SK-N-SH treated with all-trans-retinoic acid at 6 μM for 48 hours (cell line): ENCODE measurements at regions not wholly inside any gene's neighbourhood (a gene's known extent, or its start where the extent isn't known, plus 50 kb on each side); places are given as distances from the start of the nearest gene placed in this dataset.

ENCODE experiments used
- ATAC-seq: fragments of 200-7000 bp; cut with Tn5 transposase; 3 replicates; pipeline ENCODE4 v1.9.1; 2020; ENCODE audit warnings: mild to moderate bottlenecking, moderate library complexity
- ARNTL ChIP-seq: fragments of 450-650 bp; formaldehyde crosslinking; IDR thresholded peaks from 2 replicates; pipeline ENCODE4 v1.5.0; 2020; ENCODE audit warnings: low read depth, mild to moderate bottlenecking, moderate library complexity, borderline replicate concordance
- BACH2 ChIP-seq: fragments of 250-450 bp; sonication (Bioruptor Pico); IDR thresholded peaks from 2 replicates; pipeline ENCODE4 v1.9.0; 2021; ENCODE audit warnings: mild to moderate bottlenecking, borderline replicate concordance
- CREB5 ChIP-seq: fragments of 250-450 bp; sonication (Bioruptor Pico); IDR thresholded peaks from 2 replicates; pipeline ENCODE4 v1.5.1; 2020; ENCODE audit warnings: low read depth, mild to moderate bottlenecking, moderate library complexity
- CSRNP3 ChIP-seq: fragments of 250-450 bp; sonication (Bioruptor Pico); IDR thresholded peaks from 2 replicates; pipeline ENCODE4 v1.5.1; 2021; ENCODE audit warnings: mild to moderate bottlenecking, moderate library complexity
- ESRRG ChIP-seq: fragments of 250-450 bp; sonication (Bioruptor Pico); IDR thresholded peaks from 2 replicates; pipeline ENCODE4 v1.6.1; 2021; ENCODE audit warnings: mild to moderate bottlenecking
- GLIS3 ChIP-seq: fragments of 250-450 bp; sonication (Bioruptor Pico); IDR thresholded peaks from 2 replicates; pipeline ENCODE4 v1.5.0; 2020; ENCODE audit warnings: mild to moderate bottlenecking, moderate library complexity
- ISL1 ChIP-seq: fragments of 250-450 bp; sonication (Bioruptor Pico); IDR thresholded peaks from 2 replicates; pipeline ENCODE4 v2.1.2; 2022; ENCODE audit warnings: mild to moderate bottlenecking, moderate library complexity
- OSR1 ChIP-seq: fragments of 250-450 bp; sonication (Bioruptor Pico); IDR thresholded peaks from 2 replicates; pipeline ENCODE4 v1.8.0; 2022; ENCODE audit warnings: moderate library complexity, mild to moderate bottlenecking, inconsistent platforms
- PATZ1 ChIP-seq: fragments of 250-450 bp; sonication (Bioruptor Pico); IDR thresholded peaks from 2 replicates; pipeline ENCODE4 v1.8.0; 2020; ENCODE audit warnings: mild to moderate bottlenecking, moderate library complexity, borderline replicate concordance
- POU6F1 ChIP-seq: fragments of 250-450 bp; sonication (Bioruptor Pico); IDR thresholded peaks from 2 replicates; pipeline ENCODE4 v1.8.0; 2021; ENCODE audit warnings: low read depth, mild to moderate bottlenecking, moderate library complexity, borderline replicate concordance
- PPARA ChIP-seq: fragments of 250-450 bp; sonication (Bioruptor Pico); IDR thresholded peaks from 2 replicates; pipeline ENCODE4 v1.5.0; 2020; ENCODE audit warnings: mild to moderate bottlenecking, borderline replicate concordance
- RARB ChIP-seq: fragments of 250-450 bp; sonication (Bioruptor Pico); IDR thresholded peaks from 2 replicates; pipeline ENCODE4 v1.8.0; 2021; ENCODE audit warnings: mild to moderate bottlenecking, moderate library complexity
- SNAI2 ChIP-seq: fragments of 250-450 bp; sonication (Bioruptor Pico); IDR thresholded peaks from 2 replicates; pipeline ENCODE4 v1.5.0; 2020; ENCODE audit warnings: mild to moderate bottlenecking, moderate library complexity
- TCF4 ChIP-seq: fragments of 250-450 bp; sonication (Bioruptor Pico); IDR thresholded peaks from 2 replicates; pipeline ENCODE4 v1.8.0; 2021; ENCODE audit warnings: mild to moderate bottlenecking, moderate library complexity, borderline replicate concordance
- TOX ChIP-seq: fragments of 250-450 bp; sonication (Bioruptor Pico); IDR thresholded peaks from 2 replicates; pipeline ENCODE4 v1.8.0; 2021; ENCODE audit warnings: mild to moderate bottlenecking, moderate library complexity, borderline replicate concordance
- TSHZ2 ChIP-seq: fragments of 250-450 bp; sonication (Bioruptor Pico); IDR thresholded peaks from 2 replicates; pipeline ENCODE4 v1.5.0; 2020; ENCODE audit warnings: mild to moderate bottlenecking, moderate library complexity
- ZFP3 ChIP-seq: fragments of 250-450 bp; sonication (Bioruptor Pico); IDR thresholded peaks from 2 replicates; pipeline ENCODE4 v1.5.0; 2020; ENCODE audit warnings: mild to moderate bottlenecking, moderate library complexity
- ZFP30 ChIP-seq: fragments of 450-650 bp; formaldehyde crosslinking; IDR thresholded peaks from 2 replicates; pipeline ENCODE4 v1.5.0; 2022; ENCODE audit warnings: mild to moderate bottlenecking, moderate library complexity
- ZNF565 ChIP-seq: fragments of 450-650 bp; formaldehyde crosslinking; conservative IDR thresholded peaks from 2 replicates; pipeline ENCODE4 v1.5.0; 2020; ENCODE audit warnings: low read depth, mild to moderate bottlenecking, moderate library complexity
- ZNF70 ChIP-seq: fragments of 450-650 bp; formaldehyde crosslinking; IDR thresholded peaks from 2 replicates; pipeline ENCODE4 v1.5.0; 2020; ENCODE audit warnings: mild to moderate bottlenecking, moderate library complexity
- ZNF8 ChIP-seq: fragments of 450-650 bp; formaldehyde crosslinking; IDR thresholded peaks from 2 replicates; pipeline ENCODE4 v1.5.0; 2020; ENCODE audit warnings: mild to moderate bottlenecking, moderate library complexity

- TF ChIP-seq ZNF70 (CRISPR knock-in tag) (no peak), POU6F1 (CRISPR knock-in tag) (no peak), ISL1 (CRISPR knock-in tag) (no peak), PATZ1 (CRISPR knock-in tag) (no peak), SNAI2 (CRISPR knock-in tag) (no peak), ZFP3 (no peak), ZNF565 (CRISPR knock-in tag) (no peak), PPARA (CRISPR knock-in tag) (no peak), TSHZ2 (CRISPR knock-in tag) (no peak), RARB (no peak), ZFP30 (CRISPR knock-in tag) (no peak), ESRRG (no peak), BACH2 (CRISPR knock-in tag) (no peak), OSR1 (CRISPR knock-in tag) (no peak), ARNTL (no peak), TCF4 (CRISPR knock-in tag) (no peak)
- no peak for ATAC-seq
Measured at GRCh38 chr12:70101064-70101463, 142.2 kb upstream of the CNOT2 start.

GRCh38 chr12:70106347-70106746 is 136.9 kb upstream of the CNOT2 start:
- no peak for TF ChIP-seq ZNF8 (CRISPR knock-in tag)
- TF ChIP-seq OSR1 (CRISPR knock-in tag), result no peak
- no peak for TF ChIP-seq CSRNP3 (CRISPR knock-in tag)
- no peak for TF ChIP-seq ZFP3
- no peak for TF ChIP-seq PATZ1 (CRISPR knock-in tag)
- TF ChIP-seq PPARA (CRISPR knock-in tag), result no peak
- ATAC-seq, result no peak

- TF ChIP-seq ZNF565 (CRISPR knock-in tag), result no peak
- no peak for TF ChIP-seq ISL1 (CRISPR knock-in tag)
- TF ChIP-seq GLIS3, result no peak
- no peak for TF ChIP-seq PPARA (CRISPR knock-in tag)
- no peak for TF ChIP-seq SNAI2 (CRISPR knock-in tag)
- no peak for ATAC-seq
Measured at GRCh38 chr12:70110085-70110484, 133.1 kb upstream of the CNOT2 start.

- no peak for ATAC-seq
- TF ChIP-seq PATZ1 (CRISPR knock-in tag) (no peak), BACH2 (CRISPR knock-in tag) (no peak), TOX (CRISPR knock-in tag) (no peak), CREB5 (CRISPR knock-in tag) (no peak), SNAI2 (CRISPR knock-in tag) (no peak), ZNF70 (CRISPR knock-in tag) (no peak), ZNF8 (CRISPR knock-in tag) (no peak), ZFP3 (no peak), TCF4 (CRISPR knock-in tag) (no peak), ESRRG (no peak)
Measured at GRCh38 chr12:70117670-70118069, 125.6 kb upstream of the CNOT2 start.
